Sciatic nerve (tissue), 2 donors: ENCODE measurements at regions not wholly inside any gene's neighbourhood (a gene's known extent, or its start where the extent isn't known, plus 50 kb on each side); places are given as distances from the start of the nearest gene placed in this dataset.

Experiments used
- ATAC-seq: fragments of 200-7000 bp; cut with Tn5 transposase; one replicate; pipeline ENCODE4 v1.9.1; 2020; ENCODE audit warnings: mild to moderate bottlenecking, moderate library complexity
- DNase-seq: peaks from one replicate; pipeline ENCODE4 v3.0.0-alpha.2; 2020; ENCODE audit warnings: low spot score
- intact Hi-C: fragments of 100-400 bp; cut with DNase I; formaldehyde crosslinking; loops from one replicate; pipeline ENCODE4 v1.14.2; 2022
- donor health status: DM: no; HTN: no; CAD: no.
- donor health status: DM: no; HTN: no; CAD: no.

- no peak for DNase-seq
- intact Hi-C loops, result no loop called here
- no peak for ATAC-seq
Observed at GRCh38 chr7:53900856-53901528, 641.2 kb upstream of the VSTM2A start.

- DNase-seq (no peak), ATAC-seq (no peak)
- intact Hi-C loops, result loop anchor here (1.0 kb wide), 1 partner anchor 33 kb away; no protein-coding TSS in a partner anchor
Observed at GRCh38 chr7:53904355-53904754, 637.8 kb upstream of the VSTM2A start.

GRCh38 chr7:53917637-53918036 lies 624.5 kb upstream of the VSTM2A start:
- no peak for DNase-seq
- intact Hi-C loops, result no loop called here
- ATAC-seq, result no peak

GRCh38 chr7:53920011-53920410 lies 622.2 kb upstream of the VSTM2A start:
- intact Hi-C loops, result no loop called here
- ATAC-seq (no peak), DNase-seq (no peak)

- intact Hi-C loops, result no loop called here
- DNase-seq (no peak), ATAC-seq (no peak)
Observed at GRCh38 chr7:53940483-53940882, 601.7 kb upstream of the VSTM2A start.

- ATAC-seq, result no peak
- intact Hi-C loops, result no loop called here
- DNase-seq, result no peak
Observed at GRCh38 chr7:53947732-53948131, 594.4 kb upstream of the VSTM2A start.

GRCh38 chr7:53965716-53966115 lies 576.5 kb upstream of the VSTM2A start:
- no peak for ATAC-seq
- intact Hi-C loops, result no loop called here
- no peak for DNase-seq

- DNase-seq (no peak), ATAC-seq (no peak)
- intact Hi-C loops, result no loop called here
Observed at GRCh38 chr7:53983480-53983879, 558.7 kb upstream of the VSTM2A start.

- intact Hi-C loops, result no loop called here
- ATAC-seq, result no peak
- DNase-seq, result no peak
Observed at GRCh38 chr7:53984776-53985175, 557.4 kb upstream of the VSTM2A start.

- no peak for ATAC-seq
- intact Hi-C loops, result no loop called here
- no peak for DNase-seq
Observed at GRCh38 chr7:53988376-53988775, 553.8 kb upstream of the VSTM2A start.

- intact Hi-C loops, result no loop called here
- DNase-seq (no peak), ATAC-seq (no peak)
Observed at GRCh38 chr7:53993224-53993623, 549.0 kb upstream of the VSTM2A start.

GRCh38 chr7:53996876-53997275 lies 545.3 kb upstream of the VSTM2A start:
- intact Hi-C loops, result no loop called here
- no peak for ATAC-seq
- no peak for DNase-seq

GRCh38 chr7:54014765-54015164 lies 527.4 kb upstream of the VSTM2A start:
- DNase-seq (no peak), ATAC-seq (no peak)
- intact Hi-C loops, result no loop called here

- intact Hi-C loops, result no loop called here
- DNase-seq (no peak), ATAC-seq (no peak)
Observed at GRCh38 chr7:54015251-54015650, 526.9 kb upstream of the VSTM2A start.

GRCh38 chr7:54037873-54038272 lies 504.3 kb upstream of the VSTM2A start:
- no peak for DNase-seq
- ATAC-seq, result no peak
- intact Hi-C loops, result no loop called here

- intact Hi-C loops, result no loop called here
- ATAC-seq, result no peak
- no peak for DNase-seq
Observed at GRCh38 chr7:54060643-54061042, 481.5 kb upstream of the VSTM2A start.

GRCh38 chr7:54066643-54067042 lies 475.5 kb upstream of the VSTM2A start:
- DNase-seq (no peak), ATAC-seq (no peak)
- intact Hi-C loops, result no loop called here

- intact Hi-C loops, result no loop called here
- DNase-seq, result no peak
- no peak for ATAC-seq
Observed at GRCh38 chr7:54069843-54070242, 472.3 kb upstream of the VSTM2A start.

GRCh38 chr7:54072710-54073109 lies 469.5 kb upstream of the VSTM2A start:
- DNase-seq, result no peak
- no peak for ATAC-seq
- intact Hi-C loops, result no loop called here

- DNase-seq (no peak), ATAC-seq (no peak)
- intact Hi-C loops, result no loop called here
Observed at GRCh38 chr7:54076616-54077015, 465.6 kb upstream of the VSTM2A start.

GRCh38 chr7:54080525-54080924 lies 461.6 kb upstream of the VSTM2A start:
- DNase-seq (no peak), ATAC-seq (no peak)
- intact Hi-C loops, result loop anchor here (10.0 kb wide), 1 partner anchor 1356 kb away; no protein-coding TSS in a partner anchor
